SU-DHL-6 (cell line): ENCODE measurements at regions not wholly inside any gene's neighbourhood (a gene's known extent, or its start where the extent isn't known, plus 50 kb on each side); places are given as distances from the start of the nearest gene placed in this dataset.

Source experiments
- H2AFZ ChIP-seq: fragments of 200-600 bp; sonication (generic); 2 replicates; pipeline ENCODE4 v1.6.1; 2014; ENCODE audit warnings: low read depth, mild to moderate bottlenecking, moderate library complexity, mixed read lengths, antibody characterized with exemption, low read length; ENCODE audit not compliant: severe bottlenecking
- H3F3A ChIP-seq: fragments of 200-600 bp; shearing (Covaris generic); 2 replicates; pipeline ENCODE4 v1.6.0; 2016; ENCODE audit warnings: antibody characterized with exemption, mild to moderate bottlenecking; ENCODE audit not compliant: insufficient read depth
- H3K27ac ChIP-seq: fragments of 200-600 bp; sonication (generic); 2 replicates; pipeline ENCODE4 v1.5.1; 2016; ENCODE audit warnings: low read depth, mild to moderate bottlenecking, low read length, moderate library complexity, mixed read lengths
- H3K27me3 ChIP-seq: fragments of 200-600 bp; sonication (generic), shearing (Covaris generic); 2 replicates; pipeline ENCODE4 v1.6.0; 2014; ENCODE audit warnings: mild to moderate bottlenecking, low read length
- H3K36me3 ChIP-seq: fragments of 200-600 bp; sonication (generic); 2 replicates; pipeline ENCODE4 v1.6.1; 2014; ENCODE audit warnings: mild to moderate bottlenecking, low read length, mixed read lengths
- H3K4me2 ChIP-seq: fragments of 300-600, 200-600 bp; shearing (Covaris generic), sonication (generic); 2 replicates; pipeline ENCODE4 v1.6.0; 2014; ENCODE audit warnings: low read length, low read depth, mild to moderate bottlenecking; ENCODE audit not compliant: poor library complexity, severe bottlenecking
- H3K4me3 ChIP-seq: fragments of 200-600 bp; sonication (generic); 2 replicates; pipeline ENCODE4 v1.5.1; 2014; ENCODE audit warnings: antibody characterized with exemption, low read length, mild to moderate bottlenecking, mixed read lengths; ENCODE audit not compliant: insufficient read depth, poor library complexity, severe bottlenecking
- H3K79me2 ChIP-seq: fragments of 200-600 bp; sonication (generic); 2 replicates; pipeline ENCODE4 v1.6.1; 2014; ENCODE audit warnings: mild to moderate bottlenecking, low read length, moderate library complexity; ENCODE audit not compliant: insufficient read depth
- H3K9ac ChIP-seq: fragments of 200-600 bp; sonication (generic); 2 replicates; pipeline ENCODE4 v1.7.0; 2014; ENCODE audit warnings: mild to moderate bottlenecking, low read length
- H3K9me2 ChIP-seq: fragments of 200-600 bp; sonication (generic); replicated peaks from 2 replicates; pipeline ENCODE4 v1.6.1; 2014; ENCODE audit warnings: low read length; ENCODE audit not compliant: insufficient read depth
- H3K9me3 ChIP-seq: fragments of 200-600 bp; sonication (generic); 2 replicates; pipeline ENCODE4 v1.6.1; 2014; ENCODE audit warnings: low read length, mixed read lengths; ENCODE audit not compliant: insufficient read depth
- H4K20me1 ChIP-seq: fragments of 200-600 bp; sonication (generic); 2 replicates; pipeline ENCODE4 v1.6.1; 2014; ENCODE audit warnings: low read depth, mild to moderate bottlenecking, antibody characterized with exemption, low read length, moderate library complexity, mixed read lengths
- CTCF ChIP-seq: fragments of 200-600 bp; sonication (generic); IDR thresholded peaks from one replicate; pipeline ENCODE4 v1.5.1; 2017; ENCODE audit warnings: antibody characterized with exemption, mild to moderate bottlenecking, low read length, moderate library complexity; ENCODE audit not compliant: insufficient read depth, poor library complexity, severe bottlenecking
- EZH2phosphoT487 ChIP-seq: fragments of 200-600 bp; sonication (generic), shearing (Covaris generic); conservative IDR thresholded peaks from 2 replicates; pipeline ENCODE4 v1.6.1; 2018; ENCODE audit warnings: mild to moderate bottlenecking, antibody characterized with exemption, low read length, moderate library complexity, mixed read lengths

- Histone ChIP-seq H3K9me2 (no peaks in the 10 kb centered on the region), H3K36me3 (no peaks in the 10 kb centered on the region), H3K4me2 (no peak overlapping the region), H3K4me3 (no peak overlapping the region), H3K79me2 (no peaks in the 10 kb centered on the region), H2AFZ (no peak overlapping the region), H3K27me3 (no peaks in the 10 kb centered on the region), H4K20me1 (no peaks in the 10 kb centered on the region), H3K9ac (no peak overlapping the region), H3K27ac (no peak overlapping the region), H3K9me3 (no peaks in the 10 kb centered on the region), H3F3A (no peaks in the 10 kb centered on the region)
- no peak for TF ChIP-seq CTCF
- no peak for TF ChIP-seq EZH2phosphoT487
Measured at GRCh38 chr10:6642876-6643275, 62.8 kb upstream of the PRKCQ start.

- no peak for TF ChIP-seq EZH2phosphoT487
- TF ChIP-seq CTCF, result no peak
- H3K36me3 ChIP-seq, result no peaks in the 10 kb centered on the region
Measured at GRCh38 chr10:6640433-6641040, 60.5 kb upstream of the PRKCQ start.

DNA sequence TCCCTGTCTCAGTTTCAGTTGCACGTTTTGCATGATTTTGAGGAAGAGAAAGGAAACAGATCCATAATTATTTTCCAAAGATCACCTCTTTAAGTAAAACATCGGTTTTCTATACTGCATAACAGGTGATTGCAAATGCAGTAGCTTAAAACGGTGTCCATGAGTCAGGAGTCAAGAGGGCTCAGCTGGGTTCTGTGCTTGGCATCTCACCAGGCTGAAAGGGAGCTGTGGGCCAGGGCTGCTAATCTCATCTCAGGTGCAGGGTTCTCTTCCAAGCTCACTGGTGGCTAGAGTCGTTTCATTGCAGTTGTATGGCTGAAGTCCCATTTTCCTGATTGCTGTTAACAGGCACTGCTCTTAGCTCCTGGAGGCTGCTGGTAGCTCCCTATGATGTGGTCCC, 57.0 kb upstream of the PRKCQ start:
- no peak overlapping the region for H3K27ac ChIP-seq
- no peaks in the 10 kb centered on the region for H3K9me3 ChIP-seq
- H3K9ac ChIP-seq, result no peak overlapping the region
- no peaks in the 10 kb centered on the region for H3K36me3 ChIP-seq
- H3K79me2 ChIP-seq, result no peaks in the 10 kb centered on the region
- H2AFZ ChIP-seq, result no peak overlapping the region
- H3K9me2 ChIP-seq, result no peaks in the 10 kb centered on the region
- no peak overlapping the region for H3K4me2 ChIP-seq
- H4K20me1 ChIP-seq, result no peaks in the 10 kb centered on the region
- H3F3A ChIP-seq, result no peaks in the 10 kb centered on the region
- no peak overlapping the region for H3K4me3 ChIP-seq
- peaks cover 2% of the 10 kb centered on the region; the same call in 1 of the 2 replicates for H3K27me3 ChIP-seq
- TF ChIP-seq EZH2phosphoT487, result no peak
- no peak for TF ChIP-seq CTCF

More at GRCh38 chr10:6640433-6641040, 60.5 kb upstream of the PRKCQ start:
- Histone ChIP-seq H2AFZ (no peak overlapping the region), H4K20me1 (no peaks in the 10 kb centered on the region), H3K27me3 (peaks cover 2% of the 10 kb centered on the region; the same call in 1 of the 2 replicates), H3K4me3 (no peak overlapping the region), H3K9me3 (no peaks in the 10 kb centered on the region), H3K9me2 (no peaks in the 10 kb centered on the region), H3F3A (no peaks in the 10 kb centered on the region), H3K9ac (no peak overlapping the region), H3K4me2 (no peak overlapping the region), H3K79me2 (no peaks in the 10 kb centered on the region), H3K27ac (no peak overlapping the region)
